ENCODE measurements at regions not wholly inside any gene's neighbourhood (a gene's known extent, or its start where the extent isn't known, plus 50 kb on each side); places are given as distances from the start of the nearest gene placed in this dataset.

DNA sequence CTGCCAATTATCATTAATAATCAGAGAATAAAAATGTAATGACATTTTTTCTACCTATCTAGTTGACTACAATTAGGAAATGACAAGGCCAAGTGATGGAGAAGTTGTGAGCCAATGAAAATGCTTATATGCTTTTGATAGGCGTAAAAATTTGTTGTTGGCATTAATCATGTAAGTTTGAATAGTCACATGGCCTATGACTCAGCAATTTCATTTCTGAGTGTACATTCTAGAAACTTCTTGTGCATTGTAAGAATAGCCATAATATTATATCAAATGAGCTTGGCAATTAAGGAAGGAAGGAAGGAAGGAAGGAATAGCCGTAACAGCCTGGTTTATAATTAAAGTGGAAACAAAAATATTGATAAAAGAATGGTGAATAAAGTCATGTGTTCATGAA, 179.9 kb downstream of the PTH2R start:
- no peak overlapping the region for H3K4me3 ChIP-seq (ENCODE audit: low read depth, low read length)
- no peak for TF ChIP-seq CTCF (IDR thresholded peaks at IDR 0.05; ENCODE audit: insufficient read depth, low read length, severe bottlenecking)
- peak; percentile 7 for DNase-seq (ENCODE audit: low read depth)
- H3K27me3 ChIP-seq (ENCODE audit: control insufficient read depth, insufficient read depth, low read length), result no peaks in the 10 kb centered on the region
- no peak for FAIRE-seq
- H3K36me3 ChIP-seq (ENCODE audit: control insufficient read depth, insufficient read depth, low read length), result no peaks in the 10 kb centered on the region

GRCh38 chr2:208594642-208595385, 188.2 kb downstream of the PTH2R start:
- H3K36me3 ChIP-seq (ENCODE audit: control insufficient read depth, insufficient read depth, low read length), result no peaks in the 10 kb centered on the region
- H3K4me3 ChIP-seq (ENCODE audit: low read depth, low read length), result no peak overlapping the region
- no peak for TF ChIP-seq CTCF (IDR thresholded peaks at IDR 0.05; ENCODE audit: insufficient read depth, low read length, severe bottlenecking)
- FAIRE-seq (no peak), DNase-seq (ENCODE audit: low read depth) (no peak)
- no peaks in the 10 kb centered on the region for H3K27me3 ChIP-seq (ENCODE audit: control insufficient read depth, insufficient read depth, low read length)

- no peaks in the 10 kb centered on the region for H3K27me3 ChIP-seq (ENCODE audit: control insufficient read depth, insufficient read depth, low read length)
- FAIRE-seq (no peak), DNase-seq (ENCODE audit: low read depth) (peak; percentile 74)
- no peak overlapping the region for H3K4me3 ChIP-seq (ENCODE audit: low read depth, low read length)
- TF ChIP-seq CTCF (IDR thresholded peaks at IDR 0.05; ENCODE audit: insufficient read depth, low read length, severe bottlenecking), result no peak
- no peaks in the 10 kb centered on the region for H3K36me3 ChIP-seq (ENCODE audit: control insufficient read depth, insufficient read depth, low read length)
These were observed 189.0 kb downstream of the PTH2R start for GRCh38 chr2:208595386-208596275.

DNA sequence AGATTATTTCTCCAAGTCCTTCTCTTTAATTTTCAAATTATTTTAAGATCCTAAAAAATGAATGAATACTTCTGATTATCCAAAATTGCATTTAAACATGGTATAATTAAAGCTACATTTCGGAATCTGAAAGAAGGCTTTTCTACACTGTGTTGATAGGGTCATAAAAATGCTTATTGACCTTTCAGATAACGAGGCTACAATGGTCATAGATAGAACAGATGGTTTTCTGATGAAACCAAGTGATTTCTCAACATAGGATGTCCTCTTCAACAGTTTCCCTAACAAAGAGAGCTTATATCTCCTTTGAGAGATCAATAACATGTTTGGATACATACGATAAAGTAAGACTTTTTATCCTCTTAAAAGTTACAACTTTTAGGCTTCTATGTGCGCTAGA, 201.1 kb downstream of the PTH2R start:
- Histone ChIP-seq H3K27me3 (ENCODE audit: control insufficient read depth, insufficient read depth, low read length) (no peaks in the 10 kb centered on the region), H3K36me3 (ENCODE audit: control insufficient read depth, insufficient read depth, low read length) (no peaks in the 10 kb centered on the region), H3K4me3 (ENCODE audit: low read depth, low read length) (no peak overlapping the region)
- DNase-seq (ENCODE audit: low read depth) (no peak), FAIRE-seq (no peak)
- TF ChIP-seq CTCF (IDR thresholded peaks at IDR 0.05; ENCODE audit: insufficient read depth, low read length, severe bottlenecking), result no peak

DNA sequence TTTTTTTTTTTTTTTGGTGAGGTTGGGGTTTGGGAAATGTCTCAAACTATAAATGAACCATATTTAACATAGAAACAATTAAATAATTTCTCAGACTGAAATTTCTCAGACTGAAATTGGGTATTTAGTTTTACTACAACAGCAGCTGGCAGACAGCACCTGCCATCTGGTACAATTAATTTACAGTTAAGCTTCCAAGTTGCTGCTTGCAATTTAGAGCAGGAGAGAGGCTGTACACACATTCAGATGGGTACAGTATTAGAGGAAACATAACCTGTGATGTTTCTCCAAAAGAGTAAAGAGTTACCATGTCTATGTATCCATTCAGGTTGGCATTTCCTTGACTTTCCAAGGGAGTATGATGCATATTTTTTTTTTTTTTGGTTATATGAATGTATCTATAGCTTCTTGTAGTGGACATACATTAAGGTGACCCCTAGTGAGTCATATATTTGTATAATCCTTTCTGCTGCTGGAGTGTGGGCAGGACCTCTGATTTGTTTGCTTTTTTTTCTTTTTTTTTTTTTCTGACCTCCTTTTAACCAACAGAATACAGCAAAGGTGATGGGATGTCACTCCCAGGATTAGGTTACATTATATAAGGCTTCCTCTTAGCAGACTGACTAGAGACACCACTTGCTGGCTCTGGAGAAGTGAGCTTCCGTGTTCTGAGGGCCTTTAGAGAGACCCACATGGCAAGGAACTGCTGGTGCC, 201.7 kb downstream of the PTH2R start:
- DNase-seq (ENCODE audit: low read depth), result no peak
- no peak for TF ChIP-seq CTCF (IDR thresholded peaks at IDR 0.05; ENCODE audit: insufficient read depth, low read length, severe bottlenecking)
- FAIRE-seq, result no peak
- Histone ChIP-seq H3K4me3 (ENCODE audit: low read depth, low read length) (no peak overlapping the region), H3K36me3 (ENCODE audit: control insufficient read depth, insufficient read depth, low read length) (no peaks in the 10 kb centered on the region), H3K27me3 (ENCODE audit: control insufficient read depth, insufficient read depth, low read length) (no peaks in the 10 kb centered on the region)
